ENCODE measurements at regions not wholly inside any gene's neighbourhood (a gene's known extent, or its start where the extent isn't known, plus 50 kb on each side); places are given as distances from the start of the nearest gene placed in this dataset.

DNA sequence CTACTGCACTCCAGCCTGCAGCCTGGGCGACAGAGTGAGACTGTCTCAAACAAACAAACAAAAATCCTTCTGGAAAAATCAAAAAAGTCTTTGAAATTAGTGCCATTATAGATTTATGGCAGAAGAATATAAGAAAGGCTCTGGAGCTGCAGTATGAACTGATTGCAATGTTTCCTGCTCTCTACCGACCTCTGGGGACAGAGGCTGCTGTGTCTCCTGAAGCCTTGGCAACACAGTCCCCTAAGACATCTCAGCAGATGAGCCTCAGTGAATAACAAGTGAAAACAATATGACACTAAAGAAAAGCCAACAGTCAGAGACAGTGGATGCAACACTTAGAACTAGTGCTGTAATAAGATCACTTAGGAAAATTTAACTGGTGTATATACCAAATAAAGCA is 494.9 kb upstream of the LRATD1 start:
- Histone ChIP-seq H3K4me3 (ENCODE audit: low read depth, low read length) (no peak overlapping the region), H3K36me3 (ENCODE audit: control insufficient read depth, insufficient read depth, low read length) (no peaks in the 10 kb centered on the region), H3K27me3 (ENCODE audit: control insufficient read depth, insufficient read depth, low read length) (no peaks in the 10 kb centered on the region)
- TF ChIP-seq, protein P1, sequence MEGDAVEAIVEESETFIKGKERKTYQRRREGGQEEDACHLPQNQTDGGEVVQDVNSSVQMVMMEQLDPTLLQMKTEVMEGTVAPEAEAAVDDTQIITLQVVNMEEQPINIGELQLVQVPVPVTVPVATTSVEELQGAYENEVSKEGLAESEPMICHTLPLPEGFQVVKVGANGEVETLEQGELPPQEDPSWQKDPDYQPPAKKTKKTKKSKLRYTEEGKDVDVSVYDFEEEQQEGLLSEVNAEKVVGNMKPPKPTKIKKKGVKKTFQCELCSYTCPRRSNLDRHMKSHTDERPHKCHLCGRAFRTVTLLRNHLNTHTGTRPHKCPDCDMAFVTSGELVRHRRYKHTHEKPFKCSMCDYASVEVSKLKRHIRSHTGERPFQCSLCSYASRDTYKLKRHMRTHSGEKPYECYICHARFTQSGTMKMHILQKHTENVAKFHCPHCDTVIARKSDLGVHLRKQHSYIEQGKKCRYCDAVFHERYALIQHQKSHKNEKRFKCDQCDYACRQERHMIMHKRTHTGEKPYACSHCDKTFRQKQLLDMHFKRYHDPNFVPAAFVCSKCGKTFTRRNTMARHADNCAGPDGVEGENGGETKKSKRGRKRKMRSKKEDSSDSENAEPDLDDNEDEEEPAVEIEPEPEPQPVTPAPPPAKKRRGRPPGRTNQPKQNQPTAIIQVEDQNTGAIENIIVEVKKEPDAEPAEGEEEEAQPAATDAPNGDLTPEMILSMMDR (IDR thresholded peaks at IDR 0.05; ENCODE audit: insufficient read depth, low read length, poor library complexity, severe bottlenecking), result no peak
- no peak for DNase-seq (ENCODE audit: low read depth)

DNA sequence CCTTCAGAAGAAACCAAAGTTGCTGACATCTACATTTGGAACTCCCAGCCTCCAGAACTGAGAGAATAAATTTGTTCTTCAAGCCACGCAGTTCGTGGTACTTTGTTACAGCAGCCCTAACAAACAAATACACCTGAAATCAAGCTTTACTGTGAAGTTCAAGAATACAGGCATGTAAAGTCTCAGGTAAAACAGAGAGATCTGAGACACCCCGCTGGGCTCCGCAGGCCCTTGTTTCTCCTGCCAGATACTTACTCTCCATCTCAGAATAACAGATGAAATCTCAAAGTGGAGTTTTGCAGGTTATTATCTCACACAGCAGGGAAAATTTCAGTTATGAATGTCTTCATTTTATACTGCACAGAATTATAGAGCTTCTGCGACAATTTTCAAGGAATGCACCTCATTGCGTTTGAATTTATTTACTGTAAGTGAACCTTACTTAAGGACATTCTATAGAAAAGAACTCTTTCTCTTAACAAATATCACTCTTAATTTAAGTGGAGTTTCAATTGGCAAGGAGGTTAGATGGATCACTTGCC is 492.4 kb upstream of the LRATD1 start:
- H3K27me3 ChIP-seq (ENCODE audit: control insufficient read depth, insufficient read depth, low read length), result no peaks in the 10 kb centered on the region
- no peaks in the 10 kb centered on the region for H3K36me3 ChIP-seq (ENCODE audit: control insufficient read depth, insufficient read depth, low read length)
- TF ChIP-seq, protein P1 (IDR thresholded peaks at IDR 0.05; ENCODE audit: insufficient read depth, low read length, poor library complexity, severe bottlenecking), result no peak
- H3K4me3 ChIP-seq (ENCODE audit: low read depth, low read length), result no peak overlapping the region
- DNase-seq (ENCODE audit: low read depth), result no peak

DNA sequence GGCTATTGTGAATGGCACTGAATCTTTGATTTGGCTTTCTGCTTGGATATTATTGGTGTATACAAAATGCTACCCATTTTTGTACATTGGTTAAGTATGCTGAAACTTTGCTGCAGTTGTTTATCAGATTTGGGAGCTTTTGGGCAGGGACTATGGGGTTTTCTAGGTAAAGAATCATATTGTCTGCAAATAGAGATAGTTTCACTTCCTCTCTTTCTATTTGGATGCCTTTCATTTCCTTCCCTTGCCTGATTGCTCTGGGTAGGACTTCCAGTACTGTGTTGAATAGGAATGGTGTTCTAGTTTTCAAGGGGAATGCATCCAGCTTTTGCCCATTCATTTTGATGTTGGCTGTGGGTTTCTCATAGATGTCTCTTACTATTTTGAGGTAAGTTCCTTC is 489.1 kb upstream of the LRATD1 start:
- DNase-seq (ENCODE audit: low read depth), result no peak
- Histone ChIP-seq H3K27me3 (ENCODE audit: control insufficient read depth, insufficient read depth, low read length) (no peaks in the 10 kb centered on the region), H3K36me3 (ENCODE audit: control insufficient read depth, insufficient read depth, low read length) (no peaks in the 10 kb centered on the region), H3K4me3 (ENCODE audit: low read depth, low read length) (no peak overlapping the region)
- TF ChIP-seq, protein P1 (IDR thresholded peaks at IDR 0.05; ENCODE audit: insufficient read depth, low read length, poor library complexity, severe bottlenecking), result no peak

DNA sequence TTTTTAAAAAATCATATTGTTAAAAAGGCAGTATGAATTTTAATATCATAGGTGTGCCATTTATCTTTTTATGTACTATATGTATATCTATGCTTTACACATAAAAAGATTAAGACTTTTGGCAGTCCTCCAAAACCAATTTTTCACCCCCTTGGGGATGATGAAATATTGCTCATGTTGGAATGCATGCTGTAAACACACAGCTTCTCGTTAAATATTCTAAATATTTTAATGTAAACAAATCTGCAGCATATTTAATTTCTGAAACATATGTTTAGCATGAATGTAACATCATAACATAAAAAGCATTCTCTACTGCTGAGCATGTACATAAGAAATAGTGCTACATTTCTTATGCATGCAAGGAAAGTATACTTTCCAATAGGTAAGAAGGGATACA is 484.3 kb upstream of the LRATD1 start:
- Histone ChIP-seq H3K4me3 (ENCODE audit: low read depth, low read length) (no peak overlapping the region), H3K36me3 (ENCODE audit: control insufficient read depth, insufficient read depth, low read length) (no peaks in the 10 kb centered on the region), H3K27me3 (ENCODE audit: control insufficient read depth, insufficient read depth, low read length) (no peaks in the 10 kb centered on the region)
- DNase-seq (ENCODE audit: low read depth), result no peak
- TF ChIP-seq, protein P1 (IDR thresholded peaks at IDR 0.05; ENCODE audit: insufficient read depth, low read length, poor library complexity, severe bottlenecking), result no peak

DNA sequence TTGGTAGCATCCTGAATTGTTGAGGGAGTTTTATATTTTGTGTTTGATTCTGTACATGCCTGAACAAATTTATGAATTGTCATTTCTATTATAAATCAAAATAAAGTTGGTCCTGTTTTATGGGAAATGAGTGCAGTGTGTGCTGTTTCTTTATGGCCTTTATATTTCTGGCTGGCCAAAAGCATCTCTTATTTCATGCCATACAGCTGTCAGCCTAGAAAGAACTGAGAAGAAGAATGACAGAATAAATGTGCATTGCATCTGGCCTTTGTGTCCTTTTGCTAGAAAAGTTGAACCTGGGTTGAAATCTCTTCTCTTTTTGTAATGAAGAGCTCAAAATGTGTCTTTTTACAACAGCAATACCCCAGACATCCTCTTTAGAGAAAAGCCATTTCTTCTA is 474.7 kb upstream of the LRATD1 start:
- DNase-seq (ENCODE audit: low read depth), result no peak
- no peaks in the 10 kb centered on the region for H3K27me3 ChIP-seq (ENCODE audit: control insufficient read depth, insufficient read depth, low read length)
- H3K36me3 ChIP-seq (ENCODE audit: control insufficient read depth, insufficient read depth, low read length), result no peaks in the 10 kb centered on the region
- no peak overlapping the region for H3K4me3 ChIP-seq (ENCODE audit: low read depth, low read length)
- TF ChIP-seq, protein P1 (IDR thresholded peaks at IDR 0.05; ENCODE audit: insufficient read depth, low read length, poor library complexity, severe bottlenecking), result no peak

DNA sequence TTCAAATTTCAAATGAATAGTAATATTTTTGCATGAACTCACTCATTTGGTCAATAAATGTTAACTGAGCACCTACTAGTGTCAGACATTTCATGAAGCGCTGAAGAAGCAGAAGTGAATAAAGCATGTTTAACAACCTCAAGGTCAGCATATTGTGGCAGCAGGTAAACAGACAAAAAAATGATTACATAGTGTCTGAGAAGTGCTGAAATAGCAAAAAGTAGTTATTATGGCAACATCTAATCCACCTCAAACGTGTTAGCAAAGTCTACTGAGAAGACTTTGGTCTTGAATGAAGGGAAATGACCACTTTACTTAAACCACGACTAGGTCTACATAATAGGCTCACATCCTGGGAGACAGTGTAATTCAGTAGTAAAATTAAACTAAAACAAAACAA is 452.2 kb upstream of the LRATD1 start:
- H3K4me3 ChIP-seq (ENCODE audit: low read depth, low read length), result no peak overlapping the region
- DNase-seq (ENCODE audit: low read depth), result no peak
- TF ChIP-seq, protein P1 (IDR thresholded peaks at IDR 0.05; ENCODE audit: insufficient read depth, low read length, poor library complexity, severe bottlenecking), result no peak
- no peaks in the 10 kb centered on the region for H3K36me3 ChIP-seq (ENCODE audit: control insufficient read depth, insufficient read depth, low read length)
- no peaks in the 10 kb centered on the region for H3K27me3 ChIP-seq (ENCODE audit: control insufficient read depth, insufficient read depth, low read length)

All from kidney epithelial cell (primary cell).